GM12872 (cell line): ENCODE measurements at regions not wholly inside any gene's neighbourhood (a gene's known extent, or its start where the extent isn't known, plus 50 kb on each side); places are given as distances from the start of the nearest gene placed in this dataset.

Experiments used
- TF ChIP-seq, protein P1 (sequence below): IDR thresholded peaks from 3 replicates; pipeline ENCODE4 v1.5.1; 2011; ENCODE audit warnings: low read depth, mild to moderate bottlenecking, low read length, moderate library complexity; ENCODE audit not compliant: insufficient read depth

DNA sequence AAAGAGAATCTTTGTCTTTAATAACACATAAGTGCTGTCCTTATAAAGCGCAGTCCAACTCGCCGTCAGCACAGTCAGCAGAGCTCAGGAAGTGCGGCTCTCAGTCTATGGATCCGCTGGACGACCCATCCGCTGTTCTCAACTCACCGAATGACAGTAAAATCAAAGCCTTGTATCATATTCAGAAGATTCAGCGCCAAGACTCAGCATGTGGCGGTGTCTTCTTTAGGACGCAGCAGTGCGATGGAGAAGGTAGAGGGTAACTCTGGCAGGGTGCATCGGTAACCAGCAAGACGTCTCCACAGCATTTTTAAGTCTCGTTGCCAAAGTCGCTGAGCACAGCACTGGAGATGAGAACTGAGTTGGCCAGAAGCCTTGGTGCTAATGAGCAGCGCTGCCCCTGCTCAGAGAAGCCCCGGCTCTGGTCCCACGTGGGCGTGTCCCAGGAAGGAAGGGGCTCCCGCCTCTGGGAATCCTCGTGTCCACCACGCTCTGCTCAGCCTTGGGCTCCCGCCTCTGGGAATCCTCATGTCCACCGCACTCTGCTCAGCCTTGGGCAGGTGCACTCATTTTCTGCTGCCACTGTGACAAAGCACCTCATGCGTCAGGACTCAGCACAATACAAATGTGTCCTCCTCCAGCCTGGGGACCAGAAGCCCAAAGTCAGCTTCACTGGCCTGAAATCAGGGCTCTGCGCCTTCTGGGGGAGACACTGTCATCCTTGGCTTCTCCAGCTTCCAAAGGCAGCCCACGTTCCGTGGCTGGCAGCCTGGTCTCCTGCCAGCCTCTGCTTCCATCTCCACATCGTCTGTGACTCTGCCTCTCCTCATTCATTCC lies 238.0 kb upstream of the SALL3 start:
- TF ChIP-seq, protein P1, sequence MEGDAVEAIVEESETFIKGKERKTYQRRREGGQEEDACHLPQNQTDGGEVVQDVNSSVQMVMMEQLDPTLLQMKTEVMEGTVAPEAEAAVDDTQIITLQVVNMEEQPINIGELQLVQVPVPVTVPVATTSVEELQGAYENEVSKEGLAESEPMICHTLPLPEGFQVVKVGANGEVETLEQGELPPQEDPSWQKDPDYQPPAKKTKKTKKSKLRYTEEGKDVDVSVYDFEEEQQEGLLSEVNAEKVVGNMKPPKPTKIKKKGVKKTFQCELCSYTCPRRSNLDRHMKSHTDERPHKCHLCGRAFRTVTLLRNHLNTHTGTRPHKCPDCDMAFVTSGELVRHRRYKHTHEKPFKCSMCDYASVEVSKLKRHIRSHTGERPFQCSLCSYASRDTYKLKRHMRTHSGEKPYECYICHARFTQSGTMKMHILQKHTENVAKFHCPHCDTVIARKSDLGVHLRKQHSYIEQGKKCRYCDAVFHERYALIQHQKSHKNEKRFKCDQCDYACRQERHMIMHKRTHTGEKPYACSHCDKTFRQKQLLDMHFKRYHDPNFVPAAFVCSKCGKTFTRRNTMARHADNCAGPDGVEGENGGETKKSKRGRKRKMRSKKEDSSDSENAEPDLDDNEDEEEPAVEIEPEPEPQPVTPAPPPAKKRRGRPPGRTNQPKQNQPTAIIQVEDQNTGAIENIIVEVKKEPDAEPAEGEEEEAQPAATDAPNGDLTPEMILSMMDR, result no peak

DNA sequence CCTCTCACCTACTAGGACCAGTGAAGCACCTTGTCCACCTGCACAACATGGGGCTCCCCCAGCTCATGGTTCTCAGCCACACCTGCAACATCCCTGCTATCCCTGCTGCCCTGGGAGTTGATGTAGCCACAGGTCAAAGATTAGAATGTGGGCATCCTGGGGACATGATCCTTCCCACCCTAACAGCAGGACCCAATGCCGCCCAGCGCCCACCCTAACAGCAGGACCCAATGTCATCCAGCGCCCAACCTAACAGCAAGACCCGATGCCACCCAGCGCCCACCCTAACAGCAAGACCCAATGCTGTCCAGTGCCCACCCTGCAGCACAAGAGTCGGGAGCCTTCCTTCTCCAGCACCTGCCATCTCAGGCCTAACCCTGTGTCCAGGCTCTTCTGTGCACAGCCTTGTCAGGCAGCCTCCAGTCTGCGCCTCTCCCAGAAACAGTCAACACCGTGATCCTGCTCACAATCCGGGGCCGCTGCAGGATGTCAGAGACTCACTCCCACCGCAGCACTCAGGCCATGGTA lies 237.3 kb upstream of the SALL3 start:
- TF ChIP-seq, protein P1, result no peak

- TF ChIP-seq, protein P1, result no peak
Measured at GRCh38 chr18:78743078-78743477, 236.5 kb upstream of the SALL3 start.

DNA sequence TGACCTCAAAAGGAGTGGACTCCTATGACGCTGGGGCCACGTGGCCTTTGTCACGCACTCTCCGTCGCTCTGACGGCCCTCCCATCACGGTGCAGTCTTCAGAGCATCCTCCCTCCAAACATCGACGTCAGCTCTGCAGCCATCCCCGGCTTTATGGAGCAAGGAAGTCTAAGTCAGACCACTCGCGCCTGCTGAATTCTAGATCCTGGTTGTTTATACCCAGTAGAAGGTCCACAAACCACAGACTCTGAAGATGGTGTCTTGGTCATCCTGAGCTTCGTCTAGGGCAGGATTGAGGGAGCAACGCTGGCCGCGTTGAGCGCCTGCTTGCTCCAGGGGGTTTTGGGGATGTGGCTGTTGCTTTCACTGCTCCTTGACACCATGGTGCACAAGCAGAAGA lies 228.0 kb upstream of the SALL3 start:
- TF ChIP-seq, protein P1, result no peak

- TF ChIP-seq, protein P1, result no peak
Measured at GRCh38 chr18:78753240-78753639, 226.4 kb upstream of the SALL3 start.

- TF ChIP-seq, protein P1, result no peak
Measured at GRCh38 chr18:78754311-78755043, 225.1 kb upstream of the SALL3 start.

DNA sequence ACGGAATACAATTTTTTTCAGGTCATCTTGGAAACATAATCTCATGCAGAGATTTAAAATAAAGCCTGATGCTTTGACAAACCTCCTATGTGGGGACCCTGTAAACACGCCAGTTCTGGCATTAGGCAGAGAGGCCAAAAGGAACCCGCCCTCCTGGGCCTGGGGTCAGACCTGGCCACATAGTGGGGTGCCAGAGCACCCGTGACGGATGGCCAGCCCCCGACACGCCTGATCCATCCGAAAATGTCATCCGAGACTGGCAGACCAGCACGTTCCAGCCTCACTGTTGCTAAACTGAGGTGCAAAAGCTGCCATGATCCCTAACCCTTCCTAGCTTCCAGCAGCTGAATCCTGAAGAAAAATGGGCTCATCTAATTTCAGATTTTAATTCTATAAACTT lies 222.6 kb upstream of the SALL3 start:
- TF ChIP-seq, protein P1, result no peak
